ENCODE measurements at regions not wholly inside any gene's neighbourhood (a gene's known extent, or its start where the extent isn't known, plus 50 kb on each side); places are given as distances from the start of the nearest gene placed in this dataset.

DNA sequence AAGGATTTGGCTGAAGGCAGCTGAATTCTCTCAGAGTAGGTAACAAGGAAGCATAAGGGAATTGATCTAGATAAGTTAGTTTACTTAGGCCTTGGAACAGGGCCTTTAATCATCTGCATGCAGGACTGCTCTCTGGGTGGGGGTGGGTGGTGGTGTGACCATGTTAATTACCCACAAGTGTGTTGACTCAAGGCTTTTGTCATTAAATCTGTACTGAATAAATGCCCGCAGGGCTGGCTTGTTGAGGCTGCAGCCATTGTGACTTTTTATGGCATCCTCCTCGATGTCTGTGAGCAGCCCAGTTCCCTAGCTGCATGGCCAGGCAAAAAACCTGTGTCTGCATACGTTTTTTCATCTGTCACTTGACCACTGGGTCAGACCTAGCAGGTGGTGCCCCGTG, 63.5 kb upstream of the ASCC3 start:
- TF ChIP-seq EP300 (IDR thresholded peaks at IDR 0.05) (no peak), POLR2AphosphoS5 (IDR thresholded peaks at IDR 0.05) (no peak), POLR2A (IDR thresholded peaks at IDR 0.05) (no peak)
- TF ChIP-seq, protein P1, sequence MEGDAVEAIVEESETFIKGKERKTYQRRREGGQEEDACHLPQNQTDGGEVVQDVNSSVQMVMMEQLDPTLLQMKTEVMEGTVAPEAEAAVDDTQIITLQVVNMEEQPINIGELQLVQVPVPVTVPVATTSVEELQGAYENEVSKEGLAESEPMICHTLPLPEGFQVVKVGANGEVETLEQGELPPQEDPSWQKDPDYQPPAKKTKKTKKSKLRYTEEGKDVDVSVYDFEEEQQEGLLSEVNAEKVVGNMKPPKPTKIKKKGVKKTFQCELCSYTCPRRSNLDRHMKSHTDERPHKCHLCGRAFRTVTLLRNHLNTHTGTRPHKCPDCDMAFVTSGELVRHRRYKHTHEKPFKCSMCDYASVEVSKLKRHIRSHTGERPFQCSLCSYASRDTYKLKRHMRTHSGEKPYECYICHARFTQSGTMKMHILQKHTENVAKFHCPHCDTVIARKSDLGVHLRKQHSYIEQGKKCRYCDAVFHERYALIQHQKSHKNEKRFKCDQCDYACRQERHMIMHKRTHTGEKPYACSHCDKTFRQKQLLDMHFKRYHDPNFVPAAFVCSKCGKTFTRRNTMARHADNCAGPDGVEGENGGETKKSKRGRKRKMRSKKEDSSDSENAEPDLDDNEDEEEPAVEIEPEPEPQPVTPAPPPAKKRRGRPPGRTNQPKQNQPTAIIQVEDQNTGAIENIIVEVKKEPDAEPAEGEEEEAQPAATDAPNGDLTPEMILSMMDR (IDR thresholded peaks at IDR 0.05), result no peak
- Histone ChIP-seq H3K27ac (no peak overlapping the region), H3K4me3 (no peak overlapping the region), H3K36me3 (no peaks in the 10 kb centered on the region), H3K27me3 (no peaks in the 10 kb centered on the region), H3K4me1 (no peaks in the 10 kb centered on the region), H3K9me3 (no peaks in the 10 kb centered on the region)
- no peak for DNase-seq
- 60 to 82% methylated on average over 4 of the region's 4 CpGs for WGBS, 2 donors
- intact Hi-C loops (cut with DNase I), result no loop called here

DNA sequence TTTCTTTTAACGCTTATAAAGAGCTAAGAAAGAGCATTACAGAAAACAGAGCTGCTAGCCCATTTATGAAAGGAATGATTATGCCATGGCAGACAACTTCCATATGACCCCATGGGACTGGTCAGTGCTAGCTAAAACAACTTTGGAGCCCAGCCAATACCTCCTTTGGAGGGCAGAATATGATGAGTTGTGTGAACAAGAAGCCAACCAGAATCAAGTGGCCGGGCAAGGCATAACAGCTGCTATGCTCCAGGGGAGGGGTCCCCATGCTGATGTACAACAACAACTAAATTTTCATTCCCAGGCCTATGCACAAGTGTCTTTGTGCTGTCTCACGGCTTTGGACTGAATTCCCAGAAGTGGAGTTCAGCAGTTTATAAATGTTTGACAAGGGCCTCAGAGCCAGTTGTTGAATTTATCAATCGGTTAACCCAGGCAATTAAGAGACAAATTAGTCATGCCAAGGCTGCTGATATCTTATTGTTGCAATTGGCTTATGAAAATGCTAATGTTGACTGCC, 65.0 kb upstream of the ASCC3 start:
- no peaks in the 10 kb centered on the region for H3K36me3 ChIP-seq
- intact Hi-C loops (cut with DNase I), result no loop called here
- no peaks in the 10 kb centered on the region for H3K4me1 ChIP-seq
- H3K27ac ChIP-seq, result no peak overlapping the region
- 92% methylated on average over 4 of the region's 4 CpGs for WGBS, 2 donors
- H3K27me3 ChIP-seq, result no peaks in the 10 kb centered on the region
- no peak for DNase-seq
- H3K4me3 ChIP-seq, result no peak overlapping the region
- H3K9me3 ChIP-seq, result no peaks in the 10 kb centered on the region
- TF ChIP-seq POLR2A (IDR thresholded peaks at IDR 0.05) (no peak), POLR2AphosphoS5 (IDR thresholded peaks at IDR 0.05) (no peak), EP300 (IDR thresholded peaks at IDR 0.05) (no peak)
- TF ChIP-seq, protein P1 (IDR thresholded peaks at IDR 0.05), result no peak

DNA sequence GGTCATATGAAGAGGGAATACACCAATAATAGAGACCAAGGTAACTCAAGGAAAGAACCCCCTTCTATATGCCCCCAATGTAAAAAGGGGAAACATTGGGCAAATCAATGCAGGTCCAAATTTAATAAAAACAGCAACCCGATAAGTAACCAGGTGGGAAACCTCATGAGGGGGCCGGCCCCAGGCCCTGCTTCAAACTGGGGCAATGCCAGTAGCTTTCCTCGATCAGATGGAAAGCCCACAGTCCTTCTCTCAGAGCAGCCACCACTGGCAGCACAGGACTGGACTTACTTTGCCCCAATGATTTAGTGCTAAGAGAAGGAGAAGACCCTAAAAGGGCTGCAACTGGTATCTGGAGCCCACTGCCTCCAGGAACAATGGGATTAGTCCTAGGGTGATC, 65.6 kb upstream of the ASCC3 start:
- no peaks in the 10 kb centered on the region for H3K36me3 ChIP-seq
- no peak for DNase-seq
- WGBS, 2 donors, result 92 to 93% methylated on average over 3 of the region's 3 CpGs
- no peaks in the 10 kb centered on the region for H3K9me3 ChIP-seq
- intact Hi-C loops (cut with DNase I), result no loop called here
- TF ChIP-seq POLR2A (IDR thresholded peaks at IDR 0.05) (no peak), EP300 (IDR thresholded peaks at IDR 0.05) (no peak)
- TF ChIP-seq, protein P1 (IDR thresholded peaks at IDR 0.05), result no peak
- no peak overlapping the region for H3K4me3 ChIP-seq
- H3K4me1 ChIP-seq, result no peaks in the 10 kb centered on the region
- H3K27ac ChIP-seq, result no peak overlapping the region
- H3K27me3 ChIP-seq, result no peaks in the 10 kb centered on the region

DNA sequence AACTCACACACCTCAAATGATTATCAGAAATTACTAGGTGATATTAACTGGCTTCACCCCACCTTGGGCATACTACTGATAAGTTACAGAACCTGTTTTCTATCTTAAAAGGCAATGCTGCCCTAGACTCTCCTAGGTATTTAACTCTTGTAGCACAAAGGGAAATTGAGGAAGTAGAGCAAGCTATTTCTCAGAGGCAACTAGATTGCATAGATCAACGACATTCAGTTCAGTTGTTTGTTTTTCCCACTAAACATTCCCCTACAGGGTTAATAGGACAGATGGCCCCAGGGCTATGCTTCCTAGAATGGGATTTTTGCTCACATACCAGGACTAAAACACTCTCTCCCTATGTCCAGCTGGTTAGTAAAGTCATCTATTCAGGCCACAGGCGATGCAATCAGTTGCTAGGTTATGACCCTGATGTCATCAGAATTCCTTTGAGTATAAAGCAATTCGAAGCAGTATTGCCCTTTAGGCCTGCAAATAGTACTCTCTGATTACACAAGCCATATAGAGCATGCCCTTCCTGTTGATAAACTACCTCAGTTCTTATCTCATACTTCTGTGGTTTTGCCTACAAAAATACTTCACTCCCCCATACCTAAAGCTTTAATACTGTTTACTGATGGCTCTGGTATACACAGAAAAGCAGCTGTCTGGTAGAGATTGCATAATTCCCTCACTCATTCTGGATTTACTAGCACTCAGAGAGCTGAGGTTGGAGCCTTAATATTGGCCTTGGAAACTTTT, 67.4 kb upstream of the ASCC3 start:
- DNase-seq, result no peak
- Histone ChIP-seq H3K9me3 (no peaks in the 10 kb centered on the region), H3K36me3 (no peaks in the 10 kb centered on the region), H3K4me1 (no peaks in the 10 kb centered on the region), H3K27ac (no peak overlapping the region), H3K27me3 (no peaks in the 10 kb centered on the region), H3K4me3 (no peak overlapping the region)
- WGBS, 2 donors, result 11 to 40% methylated on average over 3 of the region's 3 CpGs
- intact Hi-C loops (cut with DNase I), result no loop called here
- TF ChIP-seq POLR2A (IDR thresholded peaks at IDR 0.05), result no peak
- no peak for TF ChIP-seq POLR2AphosphoS5 (IDR thresholded peaks at IDR 0.05)
- TF ChIP-seq, protein P1 (IDR thresholded peaks at IDR 0.05), result no peak
- TF ChIP-seq EP300 (IDR thresholded peaks at IDR 0.05), result no peak

DNA sequence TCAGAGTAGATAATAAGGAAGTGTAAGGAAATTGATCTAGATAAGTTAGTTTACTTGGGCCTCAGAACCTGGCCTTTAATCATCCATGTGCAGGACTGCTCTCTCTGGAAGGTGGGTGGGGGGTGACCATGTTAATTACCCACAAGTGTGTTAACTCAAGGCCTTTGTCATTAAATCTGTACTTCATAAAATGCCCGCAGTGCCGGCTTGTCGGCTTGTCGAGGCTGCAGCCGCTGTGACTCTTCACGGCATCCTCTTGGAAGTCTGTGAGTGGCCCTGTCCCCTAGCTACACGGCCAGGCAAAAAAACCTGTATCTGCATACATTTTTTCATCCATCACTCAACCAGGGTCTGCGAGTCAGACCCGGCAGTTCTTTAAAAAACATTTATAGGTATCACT, 70.9 kb upstream of the ASCC3 start:
- 50 to 58% methylated on average over 9 of the region's 9 CpGs for WGBS, 2 donors
- no peak for TF ChIP-seq EP300 (IDR thresholded peaks at IDR 0.05)
- TF ChIP-seq POLR2AphosphoS5 (IDR thresholded peaks at IDR 0.05), result no peak
- TF ChIP-seq POLR2A (IDR thresholded peaks at IDR 0.05), result no peak
- TF ChIP-seq, protein P1 (IDR thresholded peaks at IDR 0.05), result no peak
- intact Hi-C loops (cut with DNase I), result no loop called here
- Histone ChIP-seq H3K36me3 (no peaks in the 10 kb centered on the region), H3K4me3 (no peak overlapping the region), H3K4me1 (no peaks in the 10 kb centered on the region), H3K9me3 (no peaks in the 10 kb centered on the region), H3K27me3 (no peaks in the 10 kb centered on the region), H3K27ac (no peak overlapping the region)
- no peak for DNase-seq
